GM19193 (cell line): ENCODE measurements at regions not wholly inside any gene's neighbourhood (a gene's known extent, or its start where the extent isn't known, plus 50 kb on each side); places are given as distances from the start of the nearest gene placed in this dataset.

Experiments used
- POLR2A ChIP-seq: IDR thresholded peaks from 4 replicates; pipeline ENCODE4 v1.6.1; 2011; ENCODE audit not compliant: insufficient read depth, insufficient read length; ENCODE audit errors: extremely low read depth

GRCh38 chr10:3623746-3624145 is 161.3 kb downstream of the KLF6 start:
- no peak for TF ChIP-seq POLR2A

- no peak for TF ChIP-seq POLR2A
Observed at GRCh38 chr10:3622845-3623621, 162.0 kb downstream of the KLF6 start.

GRCh38 chr10:3622427-3622826 is 162.6 kb downstream of the KLF6 start:
- TF ChIP-seq POLR2A, result no peak

GRCh38 chr10:3620818-3621217 is 164.2 kb downstream of the KLF6 start:
- no peak for TF ChIP-seq POLR2A

- TF ChIP-seq POLR2A, result no peak
Observed at GRCh38 chr10:3619241-3619640, 165.8 kb downstream of the KLF6 start.

- no peak for TF ChIP-seq POLR2A
Observed at GRCh38 chr10:3616880-3617279, 168.1 kb downstream of the KLF6 start.

- no peak for TF ChIP-seq POLR2A
Observed at GRCh38 chr10:3613318-3613717, 171.7 kb downstream of the KLF6 start.

GRCh38 chr10:3612183-3613001 is 172.6 kb downstream of the KLF6 start:
- TF ChIP-seq POLR2A, result no peak

- no peak for TF ChIP-seq POLR2A
Observed at GRCh38 chr10:3606309-3606708, 178.7 kb downstream of the KLF6 start.

- TF ChIP-seq POLR2A, result no peak
Observed at GRCh38 chr10:3605882-3606281, 179.1 kb downstream of the KLF6 start.

- TF ChIP-seq POLR2A, result no peak
Observed at GRCh38 chr10:3595736-3596135, 189.3 kb downstream of the KLF6 start.

- TF ChIP-seq POLR2A, result no peak
Observed at GRCh38 chr10:3593611-3594010, 191.4 kb downstream of the KLF6 start.

- no peak for TF ChIP-seq POLR2A
Observed at GRCh38 chr10:3592424-3592823, 192.6 kb downstream of the KLF6 start.

GRCh38 chr10:3588816-3589215 is 196.2 kb downstream of the KLF6 start:
- TF ChIP-seq POLR2A, result no peak

GRCh38 chr10:3588346-3588745 is 196.7 kb downstream of the KLF6 start:
- no peak for TF ChIP-seq POLR2A
